Right lobe of liver (tissue), 6 donors: ENCODE measurements at regions not wholly inside any gene's neighbourhood (a gene's known extent, or its start where the extent isn't known, plus 50 kb on each side); places are given as distances from the start of the nearest gene placed in this dataset.

Experiments
- ATAC-seq, 4 donors: fragments of 200-7000 bp; cut with Tn5 transposase; one replicate each; pipeline ENCODE4 v1.9.1; 2020; ENCODE audit warnings: mild to moderate bottlenecking in 4 of 4, moderate library complexity in 4 of 4
- DNase-seq, 3 donors: peaks; one replicate each; pipeline ENCODE4 v3.0.0-alpha.2; 2020
- H3K27ac ChIP-seq, 3 donors: fragments of 200-600 bp; one replicate each; pipeline ENCODE4 v1.8.0; 2022
- H3K27me3 ChIP-seq, 2 donors: fragments of 200-600 bp; one replicate each; pipeline ENCODE4 v1.8.0; 2022
- H3K36me3 ChIP-seq, 4 donors: fragments of 200-600 bp; sonication (generic) in 1 of 4; one replicate each; pipeline versions ENCODE4 v1.5.1 to v1.8.0; 2017 to 2022; ENCODE audit warnings: control low read depth in 1 of 4
- H3K4me1 ChIP-seq, 4 donors: fragments of 200-600 bp; sonication (generic) in 1 of 4; one replicate each; pipeline versions ENCODE4 v1.5.1 to v1.8.0; 2017 to 2022; ENCODE audit warnings: control low read depth in 1 of 4
- H3K4me3 ChIP-seq, 3 donors: fragments of 200-600 bp; one replicate each; pipeline ENCODE4 v1.8.0; 2022
- H3K9me3 ChIP-seq, 4 donors: fragments of 200-600 bp; sonication (generic) in 1 of 4; one replicate each; pipeline versions ENCODE4 v1.5.1 to v1.8.0; 2017 to 2022; ENCODE audit warnings: control low read depth in 1 of 4
- CTCF ChIP-seq, 4 donors: fragments of 200-600 bp in 3 of 4; fragments of 450-650 bp in 1 of 4; IDR thresholded peaks; one replicate each; pipeline versions ENCODE4 v1.5.1 to v1.8.0; 2016 to 2022; ENCODE audit warnings: antibody characterized with exemption in 4 of 4, mild to moderate bottlenecking in 2 of 4
- POLR2A ChIP-seq: fragments of 450-650 bp; IDR thresholded peaks from one replicate; pipeline ENCODE4 v1.6.1; 2017; ENCODE audit warnings: antibody characterized with exemption, mild to moderate bottlenecking
- WGBS: methylation state at CpG from one replicate; pipeline ENCODE4 v1.1.6; 2018; ENCODE audit warnings: low coverage, low lambda C conversion rate; ENCODE audit not compliant: insufficient coverage; ENCODE audit errors: missing lambda C conversion rate; 5-methylcytosine and 5-hydroxymethylcytosine counted together
- intact Hi-C, 2 donors: fragments of 100-400 bp; cut with DNase I; formaldehyde crosslinking; loops; one replicate each; pipeline versions ENCODE4 v1.11.2 to v1.14.1; 2022
- donor health status: DM: no; HTN: yes; CAD: no.
- donor health status: DM: no; HTN: no; CAD: no.
- donor health status: DM: no; HTN: no; CAD: no.
- donor health status: DM: no; HTN: yes; CAD: no.
- donor health status: DM: no; HTN: yes; CAD: no.

GRCh38 chr21:27221077-27221476 lies 254.2 kb upstream of the ADAMTS5 start:
- Histone ChIP-seq H3K36me3 (no peaks in the 10 kb centered on the region), H3K4me1 (no peaks in the 10 kb centered on the region), H3K4me3 (no peak overlapping the region), H3K27ac (no peak overlapping the region), H3K27me3 (no peaks in the 10 kb centered on the region), H3K9me3 (no peaks in the 10 kb centered on the region)
- no peak for TF ChIP-seq POLR2A
- no peak for TF ChIP-seq CTCF (IDR thresholded peaks at IDR 0.05)
- ATAC-seq: no peak
- intact Hi-C loops: no loop called here
- WGBS: 70% methylated on average over 2 of the region's 2 CpGs
- DNase-seq: no peak

GRCh38 chr21:27220416-27220815 lies 253.5 kb upstream of the ADAMTS5 start:
- H3K36me3 ChIP-seq: no peaks in the 10 kb centered on the region
- H3K27ac ChIP-seq: no peak overlapping the region
- no peak overlapping the region for H3K4me3 ChIP-seq
- no peaks in the 10 kb centered on the region for H3K4me1 ChIP-seq
- H3K27me3 ChIP-seq: no peaks in the 10 kb centered on the region
- ATAC-seq (no peak), DNase-seq (no peak)
- no peaks in the 10 kb centered on the region for H3K9me3 ChIP-seq
- intact Hi-C loops: no loop called here
- no peak for TF ChIP-seq CTCF (IDR thresholded peaks at IDR 0.05)
- TF ChIP-seq POLR2A: no peak

GRCh38 chr21:27219068-27219467 lies 252.2 kb upstream of the ADAMTS5 start:
- no peaks in the 10 kb centered on the region for H3K36me3 ChIP-seq
- no peak for ATAC-seq
- no peak for TF ChIP-seq CTCF (IDR thresholded peaks at IDR 0.05)
- no peak for TF ChIP-seq POLR2A
- intact Hi-C loops: no loop called here
- no peaks in the 10 kb centered on the region for H3K4me1 ChIP-seq
- no peaks in the 10 kb centered on the region for H3K9me3 ChIP-seq
- no peaks in the 10 kb centered on the region for H3K27me3 ChIP-seq
- H3K27ac ChIP-seq: no peak overlapping the region
- no peak overlapping the region for H3K4me3 ChIP-seq
- no peak for DNase-seq
- 78% methylated on average over 2 of the region's 2 CpGs for WGBS

- no peak for TF ChIP-seq POLR2A
- TF ChIP-seq CTCF (IDR thresholded peaks at IDR 0.05): no peak
- H3K4me1 ChIP-seq: no peaks in the 10 kb centered on the region
- no peaks in the 10 kb centered on the region for H3K36me3 ChIP-seq
- intact Hi-C loops: no loop called here
- no peak overlapping the region for H3K27ac ChIP-seq
- ATAC-seq (no peak), DNase-seq (no peak)
- H3K4me3 ChIP-seq: no peak overlapping the region
- H3K9me3 ChIP-seq: no peaks in the 10 kb centered on the region
- H3K27me3 ChIP-seq: no peaks in the 10 kb centered on the region
Measured at GRCh38 chr21:27213303-27213702, 246.4 kb upstream of the ADAMTS5 start.

- no peaks in the 10 kb centered on the region for H3K4me1 ChIP-seq
- no peak overlapping the region for H3K27ac ChIP-seq
- H3K9me3 ChIP-seq: no peaks in the 10 kb centered on the region
- H3K4me3 ChIP-seq: no peak overlapping the region
- intact Hi-C loops: no loop called here
- no peaks in the 10 kb centered on the region for H3K27me3 ChIP-seq
- TF ChIP-seq CTCF (IDR thresholded peaks at IDR 0.05): no peak
- no peak for TF ChIP-seq POLR2A
- no peak for ATAC-seq
- 24% methylated on average over 2 of the region's 2 CpGs for WGBS
- no peaks in the 10 kb centered on the region for H3K36me3 ChIP-seq
- no peak for DNase-seq
Measured at GRCh38 chr21:27212441-27212840, 245.6 kb upstream of the ADAMTS5 start.
